Cardiac fibroblast (primary cell): ENCODE measurements at regions not wholly inside any gene's neighbourhood (a gene's known extent, or its start where the extent isn't known, plus 50 kb on each side); places are given as distances from the start of the nearest gene placed in this dataset.

Experiments
- DNase-seq, 2 donors: peaks; one replicate each; pipeline versions ENCODE4 v3.0.0 to v3.0.0-alpha.2; 2010; ENCODE audit warnings: low read depth in 2 of 2
- H3K4me3 ChIP-seq, 2 donors: replicated peaks in 1 of 2; 1 replicate in 1 of 2; 2 replicates in 1 of 2; pipeline ENCODE4 v1.5.1; 2011; ENCODE audit warnings: low read depth in 2 of 2, low read length in 2 of 2, mild to moderate bottlenecking in 2 of 2, moderate library complexity in 1 of 2
- CTCF ChIP-seq: IDR thresholded peaks from one replicate; pipeline ENCODE4 v1.5.1; 2011; ENCODE audit warnings: low read depth, mild to moderate bottlenecking, low read length, inconsistent platforms

DNA sequence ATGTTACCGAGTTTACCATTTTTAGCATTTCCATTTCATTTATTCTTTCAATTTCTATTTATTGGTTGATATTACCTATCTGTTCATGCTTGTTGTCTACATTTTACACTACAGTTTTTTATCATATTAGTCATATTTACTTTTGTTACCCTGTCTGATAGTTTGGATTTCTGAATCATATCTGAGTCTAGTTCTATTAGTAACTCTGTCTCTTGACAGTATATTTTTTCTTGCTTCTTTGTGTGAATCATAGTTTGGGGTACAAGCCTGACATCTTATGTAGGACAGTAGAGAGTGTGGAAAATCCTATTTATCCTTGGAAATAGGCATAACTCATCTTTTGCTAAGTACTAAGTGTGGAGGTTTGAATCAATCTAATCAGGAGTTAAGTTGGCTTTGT, 263.9 kb upstream of the SESN3 start:
- no peak overlapping the region for H3K4me3 ChIP-seq
- DNase-seq = no peak
- no peak for TF ChIP-seq CTCF

- H3K4me3 ChIP-seq = no peak overlapping the region
- no peak for DNase-seq
- TF ChIP-seq CTCF = no peak
Observed at GRCh38 chr11:95494167-95494566, 263.2 kb upstream of the SESN3 start.

DNA sequence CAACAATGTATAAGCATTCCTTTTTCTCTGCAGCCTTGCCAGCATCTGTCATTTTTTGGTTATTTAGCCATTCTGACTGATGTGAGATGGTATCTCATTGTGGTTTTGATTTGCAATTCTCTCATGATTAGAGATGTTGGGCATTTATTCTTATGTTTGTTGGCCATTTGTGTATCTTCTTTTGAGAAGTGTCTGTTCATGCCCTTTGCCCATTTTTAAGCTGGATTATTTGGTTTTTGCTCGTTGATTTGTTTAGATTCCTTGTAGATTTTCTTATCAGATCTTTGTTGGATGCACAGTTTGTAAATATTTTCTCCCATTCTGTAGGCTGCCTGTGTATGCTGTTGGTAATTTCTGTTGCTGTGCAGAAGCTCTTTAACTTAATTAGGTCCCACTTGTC, 259.6 kb upstream of the SESN3 start:
- no peak overlapping the region for H3K4me3 ChIP-seq
- no peak for DNase-seq
- no peak for TF ChIP-seq CTCF

GRCh38 chr11:95487938-95488337, 256.9 kb upstream of the SESN3 start:
- DNase-seq = no peak
- no peak for TF ChIP-seq CTCF
- no peak overlapping the region for H3K4me3 ChIP-seq

DNA sequence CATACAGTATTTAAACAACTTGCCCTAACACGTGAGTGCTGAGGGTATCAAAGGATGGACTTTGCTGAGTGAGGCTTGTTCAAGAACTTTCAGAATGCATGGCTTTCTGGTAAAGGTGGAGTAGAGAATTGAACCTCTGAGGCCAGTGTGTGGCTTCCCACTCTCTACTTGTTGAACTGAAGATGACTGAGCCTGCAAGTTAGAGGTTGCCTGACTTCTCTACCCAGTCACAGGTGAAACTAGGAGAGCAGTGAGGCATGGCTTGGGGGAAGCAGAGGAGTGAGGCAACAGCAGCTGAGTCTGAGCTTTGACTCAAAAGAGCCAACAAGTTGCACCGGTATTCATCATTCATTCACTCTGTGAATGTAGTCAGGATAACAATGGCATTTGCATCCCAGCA, 256.4 kb upstream of the SESN3 start:
- no peak overlapping the region for H3K4me3 ChIP-seq
- DNase-seq = no peak

GRCh38 chr11:95486979-95487378, 256.0 kb upstream of the SESN3 start:
- no peak for TF ChIP-seq CTCF
- no peak overlapping the region for H3K4me3 ChIP-seq
- DNase-seq = no peak

More for the DNA sequence above, 256.4 kb upstream of the SESN3 start:
- TF ChIP-seq CTCF = no peak

GRCh38 chr11:95486466-95486865, 255.5 kb upstream of the SESN3 start:
- no peak overlapping the region for H3K4me3 ChIP-seq
- TF ChIP-seq CTCF = no peak
- DNase-seq = no peak
